ENCODE measurements at regions not wholly inside any gene's neighbourhood (a gene's known extent, or its start where the extent isn't known, plus 50 kb on each side); places are given as distances from the start of the nearest gene placed in this dataset.

DNA sequence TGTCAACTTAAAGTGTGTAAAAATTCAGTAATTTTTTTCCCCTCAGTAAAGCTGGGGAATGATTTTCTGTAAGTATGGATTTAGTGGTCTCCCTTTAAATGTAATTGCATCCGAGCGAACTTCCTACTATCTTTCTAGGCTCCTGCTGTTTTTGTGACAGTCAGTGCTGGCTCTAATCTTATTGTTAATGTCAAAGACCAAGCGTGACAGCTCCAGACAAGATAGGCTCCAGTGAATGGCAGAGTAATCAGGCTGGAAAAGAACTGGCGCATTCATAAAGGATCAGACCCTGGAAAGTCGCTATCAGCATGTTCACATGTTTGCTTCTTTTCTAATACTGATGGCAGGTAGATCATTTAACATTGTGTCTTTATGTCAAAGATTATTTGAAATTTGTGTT is 908.0 kb upstream of the ATXN8OS start:
- TF ChIP-seq CREB1 (IDR thresholded peaks at IDR 0.05; ENCODE audit: low read depth) (no peak), TAF1 (IDR thresholded peaks at IDR 0.05; ENCODE audit: low read depth) (no peak), TEAD4 (IDR thresholded peaks at IDR 0.05) (no peak), YY1 (IDR thresholded peaks at IDR 0.05; ENCODE audit: low read depth) (no peak), FOXM1 (IDR thresholded peaks at IDR 0.05; ENCODE audit: borderline replicate concordance, low read depth) (no peak), CEBPB (IDR thresholded peaks at IDR 0.05) (no peak), EGR1 (IDR thresholded peaks at IDR 0.05) (no peak), TCF12 (IDR thresholded peaks at IDR 0.05; ENCODE audit: low read depth) (no peak), EP300 (IDR thresholded peaks at IDR 0.05; ENCODE audit: borderline replicate concordance) (no peak), ZBTB7A (IDR thresholded peaks at IDR 0.05; ENCODE audit: low read depth) (no peak), RAD21 (IDR thresholded peaks at IDR 0.05; ENCODE audit: low read depth) (no peak), NFIC (IDR thresholded peaks at IDR 0.05) (no peak)
- TF ChIP-seq, protein P1, sequence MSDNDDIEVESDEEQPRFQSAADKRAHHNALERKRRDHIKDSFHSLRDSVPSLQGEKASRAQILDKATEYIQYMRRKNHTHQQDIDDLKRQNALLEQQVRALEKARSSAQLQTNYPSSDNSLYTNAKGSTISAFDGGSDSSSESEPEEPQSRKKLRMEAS (IDR thresholded peaks at IDR 0.05) = no peak
- TF ChIP-seq, protein P2, sequence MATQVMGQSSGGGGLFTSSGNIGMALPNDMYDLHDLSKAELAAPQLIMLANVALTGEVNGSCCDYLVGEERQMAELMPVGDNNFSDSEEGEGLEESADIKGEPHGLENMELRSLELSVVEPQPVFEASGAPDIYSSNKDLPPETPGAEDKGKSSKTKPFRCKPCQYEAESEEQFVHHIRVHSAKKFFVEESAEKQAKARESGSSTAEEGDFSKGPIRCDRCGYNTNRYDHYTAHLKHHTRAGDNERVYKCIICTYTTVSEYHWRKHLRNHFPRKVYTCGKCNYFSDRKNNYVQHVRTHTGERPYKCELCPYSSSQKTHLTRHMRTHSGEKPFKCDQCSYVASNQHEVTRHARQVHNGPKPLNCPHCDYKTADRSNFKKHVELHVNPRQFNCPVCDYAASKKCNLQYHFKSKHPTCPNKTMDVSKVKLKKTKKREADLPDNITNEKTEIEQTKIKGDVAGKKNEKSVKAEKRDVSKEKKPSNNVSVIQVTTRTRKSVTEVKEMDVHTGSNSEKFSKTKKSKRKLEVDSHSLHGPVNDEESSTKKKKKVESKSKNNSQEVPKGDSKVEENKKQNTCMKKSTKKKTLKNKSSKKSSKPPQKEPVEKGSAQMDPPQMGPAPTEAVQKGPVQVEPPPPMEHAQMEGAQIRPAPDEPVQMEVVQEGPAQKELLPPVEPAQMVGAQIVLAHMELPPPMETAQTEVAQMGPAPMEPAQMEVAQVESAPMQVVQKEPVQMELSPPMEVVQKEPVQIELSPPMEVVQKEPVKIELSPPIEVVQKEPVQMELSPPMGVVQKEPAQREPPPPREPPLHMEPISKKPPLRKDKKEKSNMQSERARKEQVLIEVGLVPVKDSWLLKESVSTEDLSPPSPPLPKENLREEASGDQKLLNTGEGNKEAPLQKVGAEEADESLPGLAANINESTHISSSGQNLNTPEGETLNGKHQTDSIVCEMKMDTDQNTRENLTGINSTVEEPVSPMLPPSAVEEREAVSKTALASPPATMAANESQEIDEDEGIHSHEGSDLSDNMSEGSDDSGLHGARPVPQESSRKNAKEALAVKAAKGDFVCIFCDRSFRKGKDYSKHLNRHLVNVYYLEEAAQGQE (IDR thresholded peaks at IDR 0.05; ENCODE audit: low read depth) = no peak
- TF ChIP-seq, protein P3, sequence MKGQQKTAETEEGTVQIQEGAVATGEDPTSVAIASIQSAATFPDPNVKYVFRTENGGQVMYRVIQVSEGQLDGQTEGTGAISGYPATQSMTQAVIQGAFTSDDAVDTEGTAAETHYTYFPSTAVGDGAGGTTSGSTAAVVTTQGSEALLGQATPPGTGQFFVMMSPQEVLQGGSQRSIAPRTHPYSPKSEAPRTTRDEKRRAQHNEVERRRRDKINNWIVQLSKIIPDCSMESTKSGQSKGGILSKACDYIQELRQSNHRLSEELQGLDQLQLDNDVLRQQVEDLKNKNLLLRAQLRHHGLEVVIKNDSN (IDR thresholded peaks at IDR 0.05) = no peak

DNA sequence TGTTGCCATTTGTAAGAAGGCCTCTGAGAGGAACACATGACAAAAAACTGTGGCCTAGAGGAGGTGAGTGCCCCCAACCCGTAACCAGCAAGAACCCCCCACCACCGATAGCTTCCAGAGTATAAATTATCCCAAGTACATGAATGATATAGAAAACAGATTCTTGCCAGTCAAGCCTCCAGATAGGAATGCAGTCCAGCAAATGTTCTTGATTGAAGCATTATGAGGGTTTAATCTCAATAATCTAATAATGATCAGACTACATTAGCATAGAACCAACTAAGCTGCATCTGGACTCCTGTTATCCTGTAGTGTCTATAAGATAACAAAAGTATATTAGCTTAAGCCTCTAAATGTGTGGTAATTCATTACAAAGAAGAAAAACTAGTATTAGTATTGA is 908.9 kb upstream of the ATXN8OS start:
- no peak for TF ChIP-seq TCF12 (IDR thresholded peaks at IDR 0.05; ENCODE audit: low read depth)
- TF ChIP-seq, protein P2 (IDR thresholded peaks at IDR 0.05; ENCODE audit: low read depth) = no peak
- no peak for TF ChIP-seq CREB1 (IDR thresholded peaks at IDR 0.05; ENCODE audit: low read depth)
- TF ChIP-seq YY1 (IDR thresholded peaks at IDR 0.05; ENCODE audit: low read depth) = no peak
- no peak for TF ChIP-seq NFIC (IDR thresholded peaks at IDR 0.05)
- no peak for TF ChIP-seq FOXM1 (IDR thresholded peaks at IDR 0.05; ENCODE audit: borderline replicate concordance, low read depth)

DNA sequence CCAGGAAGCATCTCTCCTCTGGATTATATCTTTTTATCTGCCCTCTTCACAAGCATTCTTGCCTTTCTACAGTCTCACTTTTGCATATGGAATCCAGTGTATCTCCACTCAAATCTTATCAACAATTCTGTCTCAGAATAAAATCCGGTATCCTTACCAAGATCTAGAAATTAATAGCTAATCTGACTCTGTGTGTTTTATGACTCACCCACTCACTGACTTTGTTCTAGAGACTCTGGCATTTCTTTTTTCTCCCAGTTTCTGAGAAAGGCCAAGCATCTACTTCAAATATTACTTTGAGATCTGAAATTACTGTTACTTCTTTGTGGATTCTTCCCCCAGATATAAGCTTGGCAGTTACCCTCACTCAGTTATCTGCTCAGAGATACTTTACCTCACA is 913.5 kb upstream of the ATXN8OS start:
- TF ChIP-seq YY1 (IDR thresholded peaks at IDR 0.05; ENCODE audit: low read depth) (no peak), CREB1 (IDR thresholded peaks at IDR 0.05; ENCODE audit: low read depth) (no peak), RAD21 (IDR thresholded peaks at IDR 0.05; ENCODE audit: low read depth) (no peak), TCF12 (IDR thresholded peaks at IDR 0.05; ENCODE audit: low read depth) (no peak), FOXM1 (IDR thresholded peaks at IDR 0.05; ENCODE audit: borderline replicate concordance, low read depth) (no peak), ZBTB7A (IDR thresholded peaks at IDR 0.05; ENCODE audit: low read depth) (no peak), NFIC (IDR thresholded peaks at IDR 0.05) (no peak), TEAD4 (IDR thresholded peaks at IDR 0.05) (no peak), CEBPB (IDR thresholded peaks at IDR 0.05) (no peak), TAF1 (IDR thresholded peaks at IDR 0.05; ENCODE audit: low read depth) (no peak), EGR1 (IDR thresholded peaks at IDR 0.05) (no peak), EP300 (IDR thresholded peaks at IDR 0.05; ENCODE audit: borderline replicate concordance) (no peak)
- TF ChIP-seq, protein P2 (IDR thresholded peaks at IDR 0.05; ENCODE audit: low read depth) = no peak
- TF ChIP-seq, protein P1 (IDR thresholded peaks at IDR 0.05) = no peak
- TF ChIP-seq, protein P3 (IDR thresholded peaks at IDR 0.05) = no peak

DNA sequence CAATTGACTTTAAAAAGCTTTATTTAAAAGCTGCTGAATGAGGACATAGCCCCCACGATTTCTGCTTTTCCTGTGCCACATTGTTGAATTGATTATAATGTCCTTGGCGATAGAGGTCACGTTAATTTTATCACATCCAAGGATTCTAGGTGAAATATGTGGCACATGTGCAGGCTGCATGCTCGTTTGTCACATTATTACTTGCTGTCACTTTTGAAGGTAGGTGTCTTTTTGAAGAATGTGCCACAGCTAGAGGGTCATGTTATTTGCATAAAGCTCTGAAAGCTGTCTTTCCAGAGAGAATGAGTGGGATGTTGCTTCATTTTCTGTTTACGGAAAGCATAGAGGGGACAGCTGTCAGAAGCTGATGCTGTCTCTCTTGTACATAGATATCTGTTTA is 927.6 kb upstream of the ATXN8OS start:
- TF ChIP-seq NFIC (IDR thresholded peaks at IDR 0.05) (no peak), RAD21 (IDR thresholded peaks at IDR 0.05; ENCODE audit: low read depth) (no peak), TEAD4 (IDR thresholded peaks at IDR 0.05) (no peak), EP300 (IDR thresholded peaks at IDR 0.05; ENCODE audit: borderline replicate concordance) (no peak), CEBPB (IDR thresholded peaks at IDR 0.05) (no peak), TCF12 (IDR thresholded peaks at IDR 0.05; ENCODE audit: low read depth) (no peak), ZBTB7A (IDR thresholded peaks at IDR 0.05; ENCODE audit: low read depth) (no peak), TAF1 (IDR thresholded peaks at IDR 0.05; ENCODE audit: low read depth) (no peak), YY1 (IDR thresholded peaks at IDR 0.05; ENCODE audit: low read depth) (no peak), CREB1 (IDR thresholded peaks at IDR 0.05; ENCODE audit: low read depth) (no peak)
- TF ChIP-seq, protein P1 (IDR thresholded peaks at IDR 0.05) = no peak
- TF ChIP-seq, protein P2 (IDR thresholded peaks at IDR 0.05; ENCODE audit: low read depth) = no peak
- TF ChIP-seq, protein P3 (IDR thresholded peaks at IDR 0.05) = no peak
